ENCODE measurements at regions not wholly inside any gene's neighbourhood (a gene's known extent, or its start where the extent isn't known, plus 50 kb on each side); places are given as distances from the start of the nearest gene placed in this dataset.
"Not testable (repeated sequence)": the region's sequence is repeated elsewhere in the genome, so short reads cannot be mapped to it uniquely, and the experiment has no call there.

GRCh38 chr12:90706036-90706435 is 248.9 kb downstream of the CCER1 start:
- H3K9me3 Mint-ChIP-seq, result no peaks in the 10 kb centered on the region
- no peaks in the 10 kb centered on the region for H3K4me1 Mint-ChIP-seq (ENCODE audit: low read depth)
- H3K4me3 Mint-ChIP-seq, result no peak overlapping the region
- no peaks in the 10 kb centered on the region for H3K27me3 Mint-ChIP-seq
- no peaks in the 10 kb centered on the region for H3K36me3 Mint-ChIP-seq (ENCODE audit: low read depth)
- no peak overlapping the region for H3K27ac Mint-ChIP-seq
- no peak for DNase-seq

DNA sequence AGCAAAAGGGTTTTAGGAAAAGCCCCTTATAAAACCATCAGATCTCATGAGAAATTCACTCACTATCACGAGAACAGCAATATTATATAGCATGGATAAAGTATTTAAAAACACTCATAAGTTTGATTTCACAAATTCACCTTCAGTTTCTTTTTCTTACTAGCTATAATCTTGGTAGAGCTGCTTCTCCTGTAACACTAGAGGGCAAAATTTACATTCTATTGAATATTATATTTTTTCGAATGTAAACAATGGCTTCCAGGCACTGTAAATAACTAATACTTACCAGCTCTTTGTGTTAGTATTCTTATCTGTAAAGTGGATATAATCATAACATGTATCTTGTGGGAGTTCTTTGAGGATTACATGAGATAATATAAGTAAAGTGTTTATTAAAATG is 259.6 kb downstream of the CCER1 start:
- Mint-ChIP-seq H3K4me1 (ENCODE audit: low read depth) (no peaks in the 10 kb centered on the region), H3K36me3 (ENCODE audit: low read depth) (no peaks in the 10 kb centered on the region), H3K9me3 (no peaks in the 10 kb centered on the region), H3K27ac (no peak overlapping the region), H3K4me3 (no peak overlapping the region), H3K27me3 (no peaks in the 10 kb centered on the region)
- no peak for DNase-seq

- no peaks in the 10 kb centered on the region for H3K9me3 Mint-ChIP-seq
- no peak overlapping the region for H3K27ac Mint-ChIP-seq
- H3K4me3 Mint-ChIP-seq, result no peak overlapping the region
Observed at GRCh38 chr12:90690120-90690519, 264.9 kb downstream of the CCER1 start.

GRCh38 chr12:90687682-90688081 is 267.3 kb downstream of the CCER1 start:
- not testable (repeated sequence) for H3K4me3 Mint-ChIP-seq; DNase-seq; H3K4me1 Mint-ChIP-seq (ENCODE audit: low read depth); H3K9me3 Mint-ChIP-seq; H3K36me3 Mint-ChIP-seq (ENCODE audit: low read depth); H3K27ac Mint-ChIP-seq; H3K27me3 Mint-ChIP-seq

More at GRCh38 chr12:90690120-90690519, 264.9 kb downstream of the CCER1 start:
- DNase-seq, result no peak
- Mint-ChIP-seq H3K4me1 (ENCODE audit: low read depth) (no peaks in the 10 kb centered on the region), H3K27me3 (no peaks in the 10 kb centered on the region), H3K36me3 (ENCODE audit: low read depth) (no peaks in the 10 kb centered on the region)

GRCh38 chr12:90683871-90684270 is 271.1 kb downstream of the CCER1 start:
- Mint-ChIP-seq H3K4me3 (no peak overlapping the region), H3K9me3 (no peaks in the 10 kb centered on the region), H3K27ac (no peak overlapping the region), H3K4me1 (ENCODE audit: low read depth) (no peaks in the 10 kb centered on the region), H3K36me3 (ENCODE audit: low read depth) (no peaks in the 10 kb centered on the region), H3K27me3 (no peaks in the 10 kb centered on the region)
- DNase-seq, result no peak

- no peaks in the 10 kb centered on the region for H3K27me3 Mint-ChIP-seq
- H3K4me1 Mint-ChIP-seq (ENCODE audit: low read depth), result no peaks in the 10 kb centered on the region
- DNase-seq, result no peak
- no peaks in the 10 kb centered on the region for H3K9me3 Mint-ChIP-seq
- no peak overlapping the region for H3K4me3 Mint-ChIP-seq
- H3K27ac Mint-ChIP-seq, result no peak overlapping the region
- no peaks in the 10 kb centered on the region for H3K36me3 Mint-ChIP-seq (ENCODE audit: low read depth)
Observed at GRCh38 chr12:90682398-90682797, 272.6 kb downstream of the CCER1 start.

DNA sequence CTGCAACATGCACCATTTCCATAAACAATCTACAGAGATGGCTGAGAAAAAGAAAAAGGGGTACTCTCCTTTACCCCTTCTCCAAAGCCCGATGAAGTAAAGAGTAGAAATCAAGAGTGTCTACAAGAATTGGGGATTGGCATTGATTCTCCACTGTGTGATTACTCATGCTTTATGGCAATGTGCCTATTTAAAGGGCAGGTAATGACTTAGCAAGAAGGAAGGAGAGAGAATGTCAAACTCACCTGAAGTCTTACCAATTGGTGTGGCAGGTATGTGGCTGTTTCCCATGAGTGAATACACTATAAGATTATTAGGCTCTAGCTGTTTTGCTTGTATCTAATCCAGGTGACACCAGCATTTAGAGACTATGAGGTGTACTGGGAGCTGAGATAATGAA is 275.3 kb downstream of the CCER1 start:
- no peak overlapping the region for H3K4me3 Mint-ChIP-seq
- no peaks in the 10 kb centered on the region for H3K36me3 Mint-ChIP-seq (ENCODE audit: low read depth)
- H3K4me1 Mint-ChIP-seq (ENCODE audit: low read depth), result no peaks in the 10 kb centered on the region
- H3K27ac Mint-ChIP-seq, result no peak overlapping the region
- no peak for DNase-seq
- no peaks in the 10 kb centered on the region for H3K9me3 Mint-ChIP-seq
- H3K27me3 Mint-ChIP-seq, result no peaks in the 10 kb centered on the region

GRCh38 chr12:90677552-90677951 is 277.4 kb downstream of the CCER1 start:
- Mint-ChIP-seq H3K36me3 (ENCODE audit: low read depth) (no peaks in the 10 kb centered on the region), H3K4me3 (no peak overlapping the region), H3K4me1 (ENCODE audit: low read depth) (no peaks in the 10 kb centered on the region), H3K9me3 (no peaks in the 10 kb centered on the region), H3K27ac (no peak overlapping the region), H3K27me3 (no peaks in the 10 kb centered on the region)
- DNase-seq, result no peak

- Mint-ChIP-seq H3K36me3 (ENCODE audit: low read depth) (no peaks in the 10 kb centered on the region), H3K27me3 (no peaks in the 10 kb centered on the region), H3K9me3 (no peaks in the 10 kb centered on the region), H3K27ac (no peak overlapping the region), H3K4me3 (no peak overlapping the region), H3K4me1 (ENCODE audit: low read depth) (no peaks in the 10 kb centered on the region)
- no peak for DNase-seq
Observed at GRCh38 chr12:90677055-90677454, 277.9 kb downstream of the CCER1 start.

- no peaks in the 10 kb centered on the region for H3K9me3 Mint-ChIP-seq
- no peak for DNase-seq
- H3K27me3 Mint-ChIP-seq, result no peaks in the 10 kb centered on the region
Observed at GRCh38 chr12:90675106-90675505, 279.9 kb downstream of the CCER1 start.

DNA sequence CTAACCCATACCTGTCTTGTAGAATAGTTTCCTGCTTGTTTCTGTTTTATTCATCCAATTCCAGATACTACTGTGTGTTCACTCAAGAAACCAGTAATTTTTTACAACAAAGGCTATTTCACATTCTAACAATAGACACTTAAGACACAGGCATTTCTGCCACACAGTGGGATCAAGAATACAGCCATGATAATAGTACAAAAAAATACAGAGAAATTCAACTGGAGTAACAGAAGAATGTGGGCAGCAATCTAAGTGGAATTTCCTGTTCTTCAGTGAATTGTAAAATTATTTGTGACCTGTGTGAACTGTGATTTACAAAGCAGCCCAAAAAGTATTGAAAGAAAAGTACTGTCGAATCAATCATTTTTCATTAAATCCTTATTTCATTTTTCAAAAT is 282.9 kb downstream of the CCER1 start:
- Mint-ChIP-seq H3K36me3 (ENCODE audit: low read depth) (no peaks in the 10 kb centered on the region), H3K4me1 (ENCODE audit: low read depth) (no peaks in the 10 kb centered on the region), H3K4me3 (no peak overlapping the region), H3K27me3 (no peaks in the 10 kb centered on the region), H3K9me3 (peaks cover 2% of the 10 kb centered on the region), H3K27ac (no peak overlapping the region)
- no peak for DNase-seq

More at GRCh38 chr12:90675106-90675505, 279.9 kb downstream of the CCER1 start:
- H3K4me3 Mint-ChIP-seq, result no peak overlapping the region
- H3K36me3 Mint-ChIP-seq (ENCODE audit: low read depth), result no peaks in the 10 kb centered on the region
- H3K27ac Mint-ChIP-seq, result no peak overlapping the region
- H3K4me1 Mint-ChIP-seq (ENCODE audit: low read depth), result no peaks in the 10 kb centered on the region

DNA sequence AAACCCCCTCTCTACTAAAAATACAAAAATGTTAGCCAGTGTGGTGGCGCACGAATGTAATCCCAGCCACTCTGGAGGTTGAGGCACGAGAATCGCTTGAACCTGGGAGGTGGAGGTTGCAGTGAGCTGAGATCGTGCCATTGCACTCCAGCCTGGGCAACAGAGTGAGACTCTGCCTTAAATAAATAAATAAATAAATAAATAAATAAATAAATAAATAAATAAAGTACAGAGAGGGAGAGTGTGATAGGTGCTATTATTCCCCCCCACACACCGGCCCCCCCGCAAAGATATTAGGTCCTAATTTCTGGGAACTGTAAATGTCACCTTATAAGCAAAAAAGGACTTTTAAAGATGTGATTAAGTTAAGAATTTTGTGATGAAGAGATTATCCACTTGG is 291.0 kb downstream of the CCER1 start:
- DNase-seq; H3K27ac Mint-ChIP-seq; H3K4me1 Mint-ChIP-seq (ENCODE audit: low read depth); H3K4me3 Mint-ChIP-seq; H3K27me3 Mint-ChIP-seq; H3K36me3 Mint-ChIP-seq (ENCODE audit: low read depth); H3K9me3 Mint-ChIP-seq: not testable (repeated sequence)

- no peaks in the 10 kb centered on the region for H3K4me1 Mint-ChIP-seq (ENCODE audit: low read depth)
- H3K9me3 Mint-ChIP-seq, result no peaks in the 10 kb centered on the region
- no peak overlapping the region for H3K27ac Mint-ChIP-seq
- no peaks in the 10 kb centered on the region for H3K36me3 Mint-ChIP-seq (ENCODE audit: low read depth)
- H3K27me3 Mint-ChIP-seq, result no peaks in the 10 kb centered on the region
- no peak overlapping the region for H3K4me3 Mint-ChIP-seq
- DNase-seq, result no peak
Observed at GRCh38 chr12:90659060-90659459, 295.9 kb downstream of the CCER1 start.

GRCh38 chr12:90653040-90653439 is 301.9 kb downstream of the CCER1 start:
- Mint-ChIP-seq H3K36me3 (ENCODE audit: low read depth) (no peaks in the 10 kb centered on the region), H3K9me3 (no peaks in the 10 kb centered on the region), H3K27me3 (no peaks in the 10 kb centered on the region), H3K4me3 (no peak overlapping the region), H3K4me1 (ENCODE audit: low read depth) (no peaks in the 10 kb centered on the region), H3K27ac (no peak overlapping the region)
- no peak for DNase-seq

DNA sequence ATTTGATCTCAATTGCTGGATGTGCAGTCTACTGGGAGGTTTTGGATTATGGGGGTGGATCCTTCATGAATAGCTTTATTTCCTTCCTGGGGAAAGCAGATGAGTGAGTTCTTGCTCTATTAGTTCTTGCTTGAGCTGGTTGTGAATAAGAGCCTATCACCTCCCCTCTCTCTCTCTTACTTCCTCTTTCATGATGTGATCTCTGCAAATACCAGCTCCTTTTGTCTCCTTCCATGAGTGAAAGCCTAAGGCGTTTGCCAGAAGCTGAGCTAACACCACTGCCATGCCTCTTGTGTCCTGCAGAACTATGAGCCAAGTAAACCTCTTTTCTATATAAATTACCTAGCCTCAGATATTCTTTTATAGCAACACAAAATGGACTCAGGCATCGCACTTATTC is 302.7 kb downstream of the CCER1 start:
- no peaks in the 10 kb centered on the region for H3K4me1 Mint-ChIP-seq (ENCODE audit: low read depth)
- no peak for DNase-seq

GRCh38 chr12:90645181-90645580 is 309.8 kb downstream of the CCER1 start:
- DNase-seq, result no peak
- Mint-ChIP-seq H3K27me3 (no peaks in the 10 kb centered on the region), H3K4me3 (no peak overlapping the region), H3K36me3 (ENCODE audit: low read depth) (no peaks in the 10 kb centered on the region), H3K9me3 (peaks cover 5% of the 10 kb centered on the region), H3K4me1 (ENCODE audit: low read depth) (no peaks in the 10 kb centered on the region), H3K27ac (no peak overlapping the region)

More for the DNA sequence above, 302.7 kb downstream of the CCER1 start:
- H3K4me3 Mint-ChIP-seq, result no peak overlapping the region
- H3K36me3 Mint-ChIP-seq (ENCODE audit: low read depth), result no peaks in the 10 kb centered on the region
- peaks cover 1% of the 10 kb centered on the region for H3K9me3 Mint-ChIP-seq
- H3K27me3 Mint-ChIP-seq, result no peaks in the 10 kb centered on the region
- no peak overlapping the region for H3K27ac Mint-ChIP-seq

Data from activated T-cell treated with anti-CD3 and anti-CD28 coated beads, Interleukin-2, amount 50 U/mL, for 24 hours (primary cell).